ENCODE measurements at regions not wholly inside any gene's neighbourhood (a gene's known extent, or its start where the extent isn't known, plus 50 kb on each side); places are given as distances from the start of the nearest gene placed in this dataset.

DNA sequence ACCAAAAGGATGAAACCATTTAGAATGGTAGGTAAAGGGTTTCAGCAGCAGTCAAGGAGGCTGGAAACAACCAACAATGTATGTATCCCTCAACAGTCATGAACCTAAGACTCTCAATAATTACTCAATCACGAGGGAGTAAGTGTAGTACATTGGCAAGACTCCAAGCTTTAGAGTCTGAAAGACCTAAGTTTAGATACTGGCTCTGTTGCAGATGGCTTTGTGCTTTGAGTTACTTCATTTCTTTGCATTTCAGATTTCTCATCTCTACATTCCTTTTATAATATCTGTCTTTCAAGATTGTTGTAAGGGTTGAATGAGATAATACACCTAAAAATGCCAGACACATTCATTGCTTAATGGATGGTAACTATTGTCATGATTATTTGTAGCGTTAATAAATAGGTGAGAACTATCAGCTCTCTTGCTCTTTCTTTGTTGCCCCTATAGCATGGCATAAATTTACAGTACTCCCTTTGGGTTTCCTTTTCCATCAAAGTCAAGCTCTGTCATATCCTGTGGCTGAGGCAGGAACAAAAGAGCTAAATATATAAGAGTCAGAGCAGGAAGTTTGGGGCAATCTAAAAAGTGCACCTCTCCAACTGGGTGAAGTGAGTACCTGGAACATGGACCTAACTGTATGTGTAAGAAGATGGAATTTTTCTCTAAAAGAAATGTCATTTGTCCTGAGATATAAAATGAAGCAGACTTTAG is 228.2 kb upstream of the ZC3H12C start:
- in situ Hi-C loops (cut with HindIII; ENCODE audit: low pct_unique_long_range_greater_than_20kb, low sequenced_read_pairs) = no loop called here
- DNase-seq (ENCODE audit: low read depth) = no peak

DNA sequence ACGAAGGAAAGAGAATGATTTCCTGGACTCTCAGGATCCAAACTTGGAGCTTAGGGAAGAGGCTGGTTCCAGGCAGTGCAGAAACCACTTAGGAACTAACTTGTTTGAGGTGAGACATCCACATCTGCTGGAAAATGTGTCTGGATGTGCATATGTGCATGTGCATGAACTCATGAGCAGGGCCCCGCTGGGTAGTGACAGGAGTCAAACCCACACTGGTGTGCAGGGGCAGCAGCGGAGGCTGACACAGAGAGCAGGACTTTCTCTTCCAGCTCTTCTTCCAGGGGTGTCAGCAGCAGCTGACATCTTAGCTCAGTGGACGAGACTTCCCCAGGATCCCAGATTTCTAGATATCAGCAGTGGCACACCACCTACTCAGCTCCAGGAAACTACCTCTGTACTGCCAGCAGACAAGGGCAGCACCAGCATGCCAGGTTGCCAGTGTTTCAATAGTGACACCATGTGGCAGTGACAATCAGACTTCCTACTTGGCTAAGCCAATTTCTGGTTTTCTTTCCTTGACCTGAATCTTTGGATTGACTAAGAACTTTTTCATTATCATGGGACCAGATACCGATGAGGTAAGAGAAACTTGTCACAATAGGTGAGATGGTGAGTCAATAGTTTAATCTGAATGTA is 227.5 kb upstream of the ZC3H12C start:
- in situ Hi-C loops (cut with HindIII; ENCODE audit: low pct_unique_long_range_greater_than_20kb, low sequenced_read_pairs) = no loop called here

DNA sequence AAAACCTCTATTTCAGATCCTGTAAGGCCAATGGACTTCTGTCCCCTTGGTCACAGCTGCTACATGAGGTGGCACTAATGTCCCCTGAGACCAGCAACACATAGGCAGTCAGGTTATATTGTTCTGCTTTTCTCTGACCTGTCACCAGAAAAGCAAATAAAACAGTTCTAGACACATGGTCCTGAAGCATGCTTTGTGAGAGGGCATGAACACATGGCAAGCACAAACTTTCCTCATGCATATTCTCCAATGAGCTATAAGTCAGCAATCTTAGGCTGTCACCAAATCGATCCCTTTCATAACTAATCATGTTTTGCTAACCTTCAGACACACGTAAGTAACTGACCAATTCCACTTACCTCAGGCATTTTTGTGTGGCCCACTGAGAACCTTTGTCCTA is 225.4 kb upstream of the ZC3H12C start:
- DNase-seq (ENCODE audit: low read depth) = no peak
- in situ Hi-C loops (cut with HindIII; ENCODE audit: low pct_unique_long_range_greater_than_20kb, low sequenced_read_pairs) = no loop called here

More for the DNA sequence above, 227.5 kb upstream of the ZC3H12C start:
- DNase-seq (ENCODE audit: low read depth) = peak; percentile 14

DNA sequence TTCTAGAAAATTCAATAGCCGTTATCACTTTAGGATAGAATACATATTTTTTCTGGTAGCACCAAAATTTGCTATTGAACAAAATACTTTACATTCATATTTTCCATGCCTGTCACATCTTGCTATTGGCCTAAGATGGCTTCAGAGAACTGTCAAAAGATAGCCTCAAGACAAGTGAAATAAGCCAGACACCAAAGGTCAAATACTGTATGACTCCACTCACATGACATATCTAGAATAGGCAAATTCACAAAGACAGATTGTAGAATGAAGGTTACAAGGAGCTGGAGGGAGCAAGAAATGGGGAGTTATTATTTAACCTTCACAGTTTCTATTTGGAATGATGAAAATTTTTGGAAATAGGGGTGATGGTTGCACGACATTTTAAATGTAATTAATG is 223.7 kb upstream of the ZC3H12C start:
- in situ Hi-C loops (cut with HindIII; ENCODE audit: low pct_unique_long_range_greater_than_20kb, low sequenced_read_pairs) = no loop called here

DNA sequence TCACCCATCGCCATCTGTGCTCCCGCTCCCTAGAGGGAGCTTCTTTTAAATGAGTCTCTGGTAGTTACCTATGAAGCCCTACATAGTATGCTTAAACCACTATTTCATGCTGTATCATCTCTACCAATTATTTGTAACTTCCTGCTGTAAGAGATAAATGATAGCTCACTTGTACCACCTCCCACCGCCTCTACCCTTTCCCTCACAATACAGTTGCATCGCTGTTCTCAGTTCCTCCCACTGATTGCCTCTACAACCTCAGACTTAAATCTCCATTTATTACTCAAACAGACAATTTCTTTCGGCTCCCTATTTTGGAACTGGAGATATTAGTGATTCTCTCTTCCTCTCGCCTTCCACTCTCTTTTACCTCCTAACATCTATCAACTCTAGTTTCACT is 222.9 kb upstream of the ZC3H12C start:
- in situ Hi-C loops (cut with HindIII; ENCODE audit: low pct_unique_long_range_greater_than_20kb, low sequenced_read_pairs) = no loop called here
- DNase-seq (ENCODE audit: low read depth) = no peak

More for the DNA sequence above, 223.7 kb upstream of the ZC3H12C start:
- DNase-seq (ENCODE audit: low read depth) = no peak

DNA sequence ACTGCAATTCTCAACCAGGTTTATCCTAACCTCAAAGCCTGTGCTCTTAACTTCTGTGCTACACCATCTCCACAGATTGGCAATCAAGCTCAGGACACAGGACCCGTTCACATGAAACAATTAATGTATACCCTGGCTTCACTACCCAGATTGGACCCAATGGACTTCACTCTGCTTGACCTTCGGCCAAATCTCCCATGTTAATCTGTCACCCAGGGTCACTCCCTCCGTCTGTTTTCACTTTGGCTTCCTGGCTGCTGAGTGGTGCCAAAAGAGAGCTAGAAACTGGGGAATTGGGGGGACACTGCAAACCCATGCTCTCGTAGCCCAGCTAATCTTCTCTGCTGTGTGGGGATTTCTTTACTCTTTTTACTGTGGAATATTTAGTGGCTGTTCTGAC is 216.1 kb upstream of the ZC3H12C start:
- in situ Hi-C loops (cut with HindIII; ENCODE audit: low pct_unique_long_range_greater_than_20kb, low sequenced_read_pairs) = no loop called here
- no peak for DNase-seq (ENCODE audit: low read depth)

DNA sequence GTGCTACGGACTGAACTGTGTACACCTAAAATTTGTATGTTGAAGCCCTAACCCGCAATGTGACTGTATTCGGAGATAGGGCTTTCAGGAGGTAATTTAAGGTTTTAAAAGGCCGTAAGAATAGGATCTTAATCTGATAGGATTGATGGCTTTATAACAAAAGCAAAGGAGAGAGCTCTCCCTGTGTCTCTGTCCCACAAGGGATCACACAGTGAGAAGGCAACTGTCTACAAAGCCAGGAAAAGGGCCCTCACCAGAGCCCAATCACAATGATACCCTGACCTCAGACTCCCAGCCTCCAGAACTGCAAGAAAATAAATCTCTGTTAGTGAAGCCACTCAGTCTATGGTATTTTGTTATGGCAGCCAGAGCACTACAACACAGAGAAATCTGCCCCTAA is 208.7 kb upstream of the ZC3H12C start:
- in situ Hi-C loops (cut with HindIII; ENCODE audit: low pct_unique_long_range_greater_than_20kb, low sequenced_read_pairs) = no loop called here
- DNase-seq (ENCODE audit: low read depth) = no peak

DNA sequence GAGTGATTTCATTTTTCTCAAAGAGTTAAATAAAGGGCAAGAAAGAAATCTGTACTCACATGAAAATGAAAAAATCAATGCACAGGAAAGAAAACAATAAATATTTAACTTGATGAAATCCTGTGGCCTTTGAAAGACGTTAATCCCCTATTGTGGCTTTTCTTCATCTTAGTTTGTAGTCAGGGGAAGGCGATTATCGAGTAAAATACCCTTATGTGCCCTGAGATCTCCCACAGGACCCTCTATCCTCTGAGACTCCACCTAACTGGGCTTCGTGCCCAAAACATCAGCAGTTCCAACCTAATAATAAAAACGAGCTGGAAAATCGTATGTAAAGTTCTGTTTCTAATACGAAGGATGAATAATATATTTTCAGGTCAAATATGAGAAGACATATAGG is 208.2 kb upstream of the ZC3H12C start:
- in situ Hi-C loops (cut with HindIII; ENCODE audit: low pct_unique_long_range_greater_than_20kb, low sequenced_read_pairs) = no loop called here
- no peak for DNase-seq (ENCODE audit: low read depth)

DNA sequence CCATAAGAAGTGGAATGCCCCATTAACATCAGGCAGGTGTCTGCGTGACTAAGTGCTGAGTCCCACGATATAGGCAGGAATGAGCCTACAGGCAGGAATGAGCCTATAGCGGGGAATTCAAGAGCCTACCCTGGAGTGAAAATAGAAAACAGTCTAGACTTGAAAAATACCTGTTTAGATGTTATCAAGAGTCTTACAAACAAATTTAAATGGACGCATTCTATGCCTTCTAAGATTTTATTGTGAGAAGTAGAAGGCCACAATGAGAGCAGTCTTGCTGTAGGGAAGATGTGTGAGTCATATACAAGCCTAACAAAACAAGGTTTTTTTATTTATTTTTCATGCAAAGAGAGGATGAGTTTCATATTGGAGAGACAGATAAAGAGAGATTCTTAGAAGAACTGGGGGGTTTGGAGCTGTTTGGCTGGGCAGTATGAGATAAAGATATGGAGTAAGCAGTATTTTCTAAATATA is 200.8 kb upstream of the ZC3H12C start:
- no peak for DNase-seq (ENCODE audit: low read depth)
- in situ Hi-C loops (cut with HindIII; ENCODE audit: low pct_unique_long_range_greater_than_20kb, low sequenced_read_pairs) = no loop called here

DNA sequence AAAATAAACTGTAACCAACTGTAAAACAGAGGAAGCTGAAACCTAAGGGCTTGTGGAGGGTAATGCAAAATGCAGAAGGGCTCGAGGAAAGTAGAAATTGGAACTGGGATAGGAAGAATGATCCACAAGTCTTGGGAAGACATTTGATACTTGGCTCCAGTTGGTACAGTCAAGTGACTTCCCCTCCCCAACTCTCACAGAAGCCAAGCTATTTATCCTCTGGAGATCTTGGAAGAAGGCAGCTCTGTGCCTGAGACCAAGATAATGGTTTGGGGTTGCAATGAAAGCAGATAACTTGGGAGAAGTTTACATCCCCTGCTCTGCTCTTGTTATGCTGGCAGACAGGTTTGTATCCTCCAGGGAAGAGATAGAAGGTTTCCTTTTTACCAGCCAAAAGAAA is 198.9 kb upstream of the ZC3H12C start:
- DNase-seq (ENCODE audit: low read depth) = no peak
- in situ Hi-C loops (cut with HindIII; ENCODE audit: low pct_unique_long_range_greater_than_20kb, low sequenced_read_pairs) = no loop called here

DNA sequence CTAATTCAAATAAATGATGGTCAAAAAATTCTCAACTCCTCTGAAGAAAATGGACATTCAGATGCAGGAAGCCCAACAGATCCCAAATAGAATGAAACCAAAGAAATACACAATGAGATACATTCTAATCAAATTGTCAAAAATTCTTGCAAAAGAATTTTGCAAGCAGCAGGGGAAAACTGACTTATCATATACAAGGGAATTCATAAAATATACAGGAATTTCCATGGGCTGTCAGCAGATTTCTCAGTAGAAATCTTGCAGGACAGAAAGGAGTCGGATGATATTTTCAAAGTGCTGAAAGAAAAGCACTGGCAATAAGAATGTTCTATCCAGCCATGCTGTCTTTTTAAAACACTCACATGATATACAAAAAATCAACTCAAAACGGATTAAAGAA is 194.6 kb upstream of the ZC3H12C start:
- in situ Hi-C loops (cut with HindIII; ENCODE audit: low pct_unique_long_range_greater_than_20kb, low sequenced_read_pairs) = no loop called here

DNA sequence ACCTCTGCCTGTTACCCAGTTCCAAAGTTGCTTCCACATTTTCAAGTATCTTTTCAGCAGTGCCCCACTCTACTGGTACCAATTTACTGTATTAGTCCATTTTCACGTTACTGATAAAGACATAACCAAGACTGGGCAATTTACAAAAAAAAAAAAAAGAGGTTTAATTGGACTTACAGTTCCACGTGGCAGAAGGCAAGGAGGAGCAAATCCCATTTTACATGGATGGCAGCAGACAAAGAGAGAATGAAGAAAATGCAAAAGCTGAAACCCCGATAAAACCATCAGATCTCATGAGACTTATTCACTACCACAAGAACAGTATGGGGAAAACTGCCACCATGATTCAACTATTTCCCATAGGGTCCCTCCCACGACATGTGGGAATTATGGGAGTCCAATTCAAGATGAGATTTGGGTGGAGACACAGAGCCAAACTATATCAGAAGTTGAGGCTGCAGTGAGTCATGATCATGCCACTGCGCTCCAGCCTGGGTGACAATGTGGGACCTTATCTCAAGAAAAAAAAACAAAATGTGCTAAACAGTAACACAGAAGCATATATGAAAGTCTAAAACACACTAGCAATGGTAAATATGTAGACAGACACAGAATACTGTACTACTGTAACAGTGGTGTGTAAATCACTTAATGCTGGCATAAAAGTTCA is 190.3 kb upstream of the ZC3H12C start:
- in situ Hi-C loops (cut with HindIII; ENCODE audit: low pct_unique_long_range_greater_than_20kb, low sequenced_read_pairs) = no loop called here

More for the DNA sequence above, 194.6 kb upstream of the ZC3H12C start:
- no peak for DNase-seq (ENCODE audit: low read depth)

DNA sequence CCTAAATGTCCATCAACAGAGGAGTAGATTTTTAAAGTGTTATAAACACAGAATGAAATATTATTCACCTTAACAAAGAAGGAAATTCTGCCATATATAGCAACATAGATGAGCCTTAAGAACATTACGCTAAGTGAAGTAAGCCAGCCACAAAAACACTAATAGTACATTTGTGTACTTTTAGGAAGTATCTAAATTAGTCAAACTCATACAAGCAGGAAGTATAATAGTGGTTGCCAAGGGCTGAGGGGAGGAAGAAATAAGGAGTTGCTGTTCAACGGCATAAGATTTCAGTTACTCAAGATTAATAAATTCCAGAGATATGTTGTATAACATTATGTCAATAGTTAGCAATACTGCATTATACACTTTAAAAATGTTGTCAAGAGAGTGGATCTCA is 181.7 kb upstream of the ZC3H12C start:
- no peak for DNase-seq (ENCODE audit: low read depth)
- in situ Hi-C loops (cut with HindIII; ENCODE audit: low pct_unique_long_range_greater_than_20kb, low sequenced_read_pairs) = no loop called here

More for the DNA sequence above, 190.3 kb upstream of the ZC3H12C start:
- DNase-seq (ENCODE audit: low read depth) = no peak

DNA sequence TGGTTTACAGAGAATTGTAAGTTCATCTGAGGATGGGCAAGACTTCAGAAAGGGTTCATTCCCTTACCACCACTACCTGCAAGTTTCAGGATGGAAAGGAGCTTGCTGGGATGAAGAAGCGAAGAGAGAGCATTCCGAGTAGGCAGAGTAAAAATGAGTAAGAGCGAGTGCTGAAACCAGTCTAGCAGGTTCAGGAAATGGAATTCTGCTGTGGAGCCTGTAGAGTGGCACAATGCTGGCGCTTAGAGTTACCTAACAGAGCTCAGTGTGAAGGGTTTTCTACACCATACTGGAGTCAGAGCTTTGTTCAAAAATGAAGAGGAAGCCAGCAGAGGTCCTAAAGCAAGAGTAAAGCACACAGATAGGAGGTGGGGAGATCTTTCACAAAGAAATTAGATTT is 179.2 kb upstream of the ZC3H12C start:
- no peak for DNase-seq (ENCODE audit: low read depth)
- in situ Hi-C loops (cut with HindIII; ENCODE audit: low pct_unique_long_range_greater_than_20kb, low sequenced_read_pairs) = no loop called here

DNA sequence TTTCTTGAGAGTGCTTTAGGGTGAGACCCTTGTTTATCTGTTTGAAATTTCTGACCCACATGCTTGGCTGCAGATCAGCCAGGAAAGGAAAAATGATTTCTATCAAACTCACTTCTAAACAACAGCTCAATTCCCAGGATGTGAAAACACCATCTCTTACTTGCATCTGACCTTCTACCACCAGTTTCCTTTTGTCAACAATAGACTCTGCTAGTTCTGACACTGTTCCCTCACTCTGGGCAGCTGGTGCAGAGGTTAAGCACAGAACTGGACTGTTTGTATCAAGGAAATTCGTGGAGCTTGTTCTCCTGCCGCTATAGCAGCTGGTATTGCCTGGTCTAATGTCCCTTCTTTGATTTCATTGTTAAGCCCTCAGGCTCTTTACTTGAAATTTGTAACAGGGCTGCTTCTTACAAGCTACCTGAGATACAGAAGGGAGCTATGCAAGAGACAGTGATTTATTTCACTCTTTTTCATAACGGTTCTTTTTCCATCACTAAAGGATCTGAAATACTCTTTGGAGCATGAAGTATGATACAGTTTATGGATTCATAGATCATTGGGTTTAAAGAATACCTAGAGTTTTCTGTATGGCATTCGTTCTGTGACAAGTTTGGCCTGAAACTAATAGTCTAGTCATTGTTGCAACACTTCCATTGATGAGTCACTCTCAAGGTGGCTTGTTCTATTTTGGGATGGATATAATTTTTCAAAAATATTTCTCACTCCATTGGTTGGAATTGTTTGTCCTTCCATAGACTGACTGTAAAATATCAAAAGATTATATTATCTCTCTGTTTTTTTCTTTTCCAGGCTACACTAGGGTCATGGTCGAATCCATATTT is 178.2 kb upstream of the ZC3H12C start:
- DNase-seq (ENCODE audit: low read depth) = no peak
- in situ Hi-C loops (cut with HindIII; ENCODE audit: low pct_unique_long_range_greater_than_20kb, low sequenced_read_pairs) = no loop called here

DNA sequence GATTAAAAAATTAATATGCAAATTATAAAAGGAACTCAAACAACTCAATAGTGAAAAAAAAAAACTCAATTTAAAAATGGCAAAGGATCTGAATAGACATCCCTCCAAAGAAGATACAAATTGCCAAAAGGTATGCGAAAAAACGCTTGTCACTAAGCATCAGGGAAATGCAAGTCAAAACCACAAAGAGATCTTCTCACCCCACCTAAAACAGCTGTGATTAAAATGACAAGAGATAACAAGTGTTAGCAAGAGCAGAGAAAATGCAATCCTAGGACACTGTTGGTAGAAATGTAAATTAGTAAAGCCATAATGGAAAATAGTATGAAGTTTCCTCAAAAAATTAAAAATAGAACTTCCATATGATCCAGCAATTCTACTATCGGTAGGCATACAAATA is 166.3 kb upstream of the ZC3H12C start:
- in situ Hi-C loops (cut with HindIII; ENCODE audit: low pct_unique_long_range_greater_than_20kb, low sequenced_read_pairs) = no loop called here
- no peak for DNase-seq (ENCODE audit: low read depth)

DNA sequence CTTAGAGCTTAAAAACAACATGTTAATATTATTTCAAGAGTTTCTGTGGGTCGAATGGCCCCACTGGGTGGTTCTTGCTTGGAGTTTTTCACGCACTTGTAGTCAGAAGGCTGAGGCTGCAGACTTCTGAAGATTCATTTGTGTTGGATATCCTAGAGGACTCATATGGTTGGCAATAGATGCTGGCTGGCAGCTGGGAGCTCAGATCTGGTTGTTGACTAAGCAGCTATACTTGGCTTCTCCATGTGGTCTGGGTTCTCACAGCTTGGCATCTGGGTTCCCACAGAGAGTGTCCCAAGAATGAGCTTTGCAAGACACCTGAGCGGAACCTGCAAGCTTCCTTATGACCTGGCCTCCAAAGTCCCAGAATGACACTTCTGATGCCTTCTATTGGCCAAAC is 163.9 kb upstream of the ZC3H12C start:
- in situ Hi-C loops (cut with HindIII; ENCODE audit: low pct_unique_long_range_greater_than_20kb, low sequenced_read_pairs) = no loop called here
- DNase-seq (ENCODE audit: low read depth) = no peak

DNA sequence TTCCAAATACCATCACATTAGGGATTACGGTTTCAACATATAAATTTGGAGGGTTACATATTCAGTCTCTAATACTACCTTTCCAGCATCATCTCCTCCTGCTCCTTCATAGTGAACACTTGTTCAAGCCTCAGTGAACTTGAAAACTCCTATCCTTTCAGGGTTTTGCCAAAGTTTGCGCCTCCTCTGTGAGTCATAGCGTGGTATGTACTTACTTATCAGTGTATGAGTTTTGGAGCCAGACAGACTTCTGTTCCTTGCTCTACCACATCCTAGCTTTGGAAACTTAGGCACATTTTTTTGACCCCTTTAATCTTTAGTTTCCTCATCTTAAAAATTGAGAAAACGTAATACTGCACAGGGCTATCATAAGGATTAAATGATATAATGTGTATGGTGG is 160.1 kb upstream of the ZC3H12C start:
- in situ Hi-C loops (cut with HindIII; ENCODE audit: low pct_unique_long_range_greater_than_20kb, low sequenced_read_pairs) = no loop called here
- DNase-seq (ENCODE audit: low read depth) = no peak

DNA sequence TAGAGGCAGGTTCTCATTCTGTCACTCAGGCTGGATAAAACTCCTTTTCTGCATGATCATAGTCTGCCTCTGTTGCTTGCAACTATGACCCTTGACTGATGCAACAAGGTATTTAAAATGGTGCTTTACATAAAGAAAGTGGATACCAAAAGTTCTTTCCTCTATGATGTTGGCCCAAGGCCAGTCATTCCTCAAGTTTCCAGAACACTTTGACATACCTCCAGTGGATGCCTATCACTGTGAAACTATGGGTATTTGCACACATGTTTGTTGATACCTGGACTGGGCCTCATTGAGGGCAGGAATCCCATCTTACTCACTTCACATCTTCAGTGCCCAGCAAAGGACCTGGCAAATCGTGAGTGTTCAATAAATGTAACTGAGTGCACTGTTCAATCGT is 159.0 kb upstream of the ZC3H12C start:
- in situ Hi-C loops (cut with HindIII; ENCODE audit: low pct_unique_long_range_greater_than_20kb, low sequenced_read_pairs) = no loop called here
- DNase-seq (ENCODE audit: low read depth) = no peak
